Coronary artery (tissue), 2 donors: ENCODE measurements at regions not wholly inside any gene's neighbourhood (a gene's known extent, or its start where the extent isn't known, plus 50 kb on each side); places are given as distances from the start of the nearest gene placed in this dataset.

Experiments
- DNase-seq: peaks from one replicate; pipeline ENCODE4 v3.0.0-alpha.2; 2017; ENCODE audit warnings: low spot score
- H3K27ac ChIP-seq, 2 donors: fragments of 200-600 bp; sonication (generic); one replicate each; pipeline ENCODE4 v1.5.1; 2016 to 2019
- H3K4me3 ChIP-seq: fragments of 200-600 bp; sonication (generic); 2 replicates; pipeline ENCODE4 v1.5.1; 2016; ENCODE audit warnings: mild to moderate bottlenecking, moderate library complexity
- CTCF ChIP-seq: fragments of 200-600 bp; sonication (generic); IDR thresholded peaks from one replicate; pipeline ENCODE4 v1.5.1; 2019; ENCODE audit warnings: antibody characterized with exemption

- Histone ChIP-seq H3K27ac (no peak overlapping the region), H3K4me3 (no peak overlapping the region)
- no peak for TF ChIP-seq CTCF
- DNase-seq = no peak
These were observed 125.9 kb upstream of the SLC1A4 start for GRCh38 chr2:64863097-64863820.

GRCh38 chr2:64865073-64865830 lies 123.9 kb upstream of the SLC1A4 start:
- TF ChIP-seq CTCF = peak; percentile 83
- Histone ChIP-seq H3K4me3 (peak overlapping the region; percentile 85), H3K27ac (peak overlapping the region; percentile 89 to 96)
- DNase-seq = peak; percentile 76

GRCh38 chr2:64865831-64866345 lies 123.3 kb upstream of the SLC1A4 start:
- no peak for TF ChIP-seq CTCF
- Histone ChIP-seq H3K27ac (no peak overlapping the region), H3K4me3 (peak overlapping the region; percentile 85)
- no peak for DNase-seq

- H3K27ac ChIP-seq = no peak overlapping the region
- H3K4me3 ChIP-seq = no peak overlapping the region
- TF ChIP-seq CTCF = no peak
- no peak for DNase-seq
These were observed 122.4 kb upstream of the SLC1A4 start for GRCh38 chr2:64866797-64867196.

GRCh38 chr2:64867253-64867996 lies 121.8 kb upstream of the SLC1A4 start:
- Histone ChIP-seq H3K4me3 (no peak overlapping the region), H3K27ac (no peak overlapping the region)
- no peak for DNase-seq
- TF ChIP-seq CTCF = no peak

GRCh38 chr2:64869126-64869525 lies 120.1 kb upstream of the SLC1A4 start:
- TF ChIP-seq CTCF = no peak
- no peak for DNase-seq
- H3K4me3 ChIP-seq = no peak overlapping the region
- H3K27ac ChIP-seq = no peak overlapping the region
